ENCODE measurements at regions not wholly inside any gene's neighbourhood (a gene's known extent, or its start where the extent isn't known, plus 50 kb on each side); places are given as distances from the start of the nearest gene placed in this dataset.

- TF ChIP-seq CTCF (IDR thresholded peaks at IDR 0.05): no peak
- no peak for TF ChIP-seq EZH2 (IDR thresholded peaks at IDR 0.05; ENCODE audit: borderline replicate concordance, insufficient read depth, low read depth, low read length, poor library complexity, severe bottlenecking)
Measured at GRCh38 chr2:217262911-217263310, 403.0 kb upstream of the TNP1 start.
